ENCODE measurements at regions not wholly inside any gene's neighbourhood (a gene's known extent, or its start where the extent isn't known, plus 50 kb on each side); places are given as distances from the start of the nearest gene placed in this dataset.

DNA sequence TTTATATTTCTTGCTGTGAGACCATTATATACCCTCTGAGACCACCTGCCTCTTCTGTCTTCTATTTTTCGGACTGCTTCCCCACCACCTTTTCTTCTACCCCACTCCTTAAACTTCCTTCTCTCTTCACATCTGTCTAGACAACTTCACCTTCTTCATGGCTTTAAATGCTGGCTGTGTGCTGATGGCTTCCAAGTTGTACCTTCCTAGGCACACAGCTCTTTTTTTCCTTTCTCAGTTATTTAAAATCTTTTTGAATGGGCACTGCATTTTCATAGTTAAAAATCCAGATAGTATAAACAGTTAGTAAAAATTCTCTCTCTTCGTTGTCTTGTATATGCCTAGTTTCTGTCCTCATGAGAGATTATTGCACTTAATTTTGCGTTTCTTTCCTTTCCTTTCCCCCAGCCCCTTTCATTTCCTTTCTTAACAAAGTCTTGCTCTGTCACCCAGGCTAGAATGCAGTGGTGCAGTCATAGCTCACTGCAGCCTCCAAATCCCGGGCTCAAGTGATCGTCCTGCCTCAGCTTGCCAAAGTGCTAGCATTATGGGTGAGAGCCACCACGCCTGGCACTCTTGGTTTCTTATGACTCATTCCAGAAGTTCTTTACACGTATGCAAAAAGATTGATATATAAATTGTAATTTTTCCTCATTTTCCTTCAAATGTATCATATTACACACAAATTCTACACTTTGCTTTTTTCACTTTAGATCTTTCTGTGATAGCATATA is 114.3 kb downstream of the NPIPB5 start:
- H3K27ac ChIP-seq (ENCODE audit: low read depth in 2 of 2, low read length in 2 of 2), result no peak overlapping the region
- H3K36me3 ChIP-seq (ENCODE audit: control insufficient read depth in 2 of 2, insufficient read depth in 2 of 2, low read length in 2 of 2), result no peaks in the 10 kb centered on the region
- no peak overlapping the region for H3K9ac ChIP-seq (ENCODE audit: low read depth in 1 of 2, low read length in 2 of 2)
- H3K27me3 ChIP-seq (ENCODE audit: control insufficient read depth in 2 of 2, insufficient read depth in 2 of 2, low read length in 2 of 2), result peaks cover 0 to 1% of the 10 kb centered on the region in 2 donors
- no peaks in the 10 kb centered on the region for H3K4me1 ChIP-seq (ENCODE audit: control insufficient read depth in 2 of 2, insufficient read depth in 2 of 2, low read length in 2 of 2)
- H3K4me3 ChIP-seq (ENCODE audit: low read length in 2 of 2), result no peak overlapping the region
- no peaks in the 10 kb centered on the region for H3K9me3 ChIP-seq (ENCODE audit: control insufficient read depth in 2 of 2, low read length in 2 of 2)

DNA sequence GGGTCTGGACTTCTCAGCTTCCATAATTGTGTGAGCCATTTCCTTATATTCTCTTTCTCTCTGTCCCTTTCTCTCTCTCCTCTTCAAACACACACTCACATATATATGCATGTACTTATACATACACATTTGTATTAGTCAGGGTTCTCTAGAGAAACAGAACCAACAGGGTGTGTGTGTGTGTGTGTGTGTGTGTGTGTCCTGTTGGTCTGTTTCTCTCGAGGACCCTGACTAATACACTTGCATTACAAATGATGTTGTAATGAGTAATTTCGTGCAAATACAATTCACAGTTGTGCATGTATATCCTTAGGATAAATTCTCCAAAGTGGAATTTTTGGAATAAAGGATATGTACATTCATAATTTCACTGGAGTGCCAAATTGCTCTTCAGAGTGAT is 115.3 kb downstream of the NPIPB5 start:
- H3K36me3 ChIP-seq (ENCODE audit: control insufficient read depth in 2 of 2, insufficient read depth in 2 of 2, low read length in 2 of 2), result no peaks in the 10 kb centered on the region
- H3K9ac ChIP-seq (ENCODE audit: low read depth in 1 of 2, low read length in 2 of 2), result no peak overlapping the region
- no peak overlapping the region for H3K27ac ChIP-seq (ENCODE audit: low read depth in 2 of 2, low read length in 2 of 2)
- no peaks in the 10 kb centered on the region for H3K4me1 ChIP-seq (ENCODE audit: control insufficient read depth in 2 of 2, insufficient read depth in 2 of 2, low read length in 2 of 2)
- no peak overlapping the region for H3K4me3 ChIP-seq (ENCODE audit: low read length in 2 of 2)
- H3K27me3 ChIP-seq (ENCODE audit: control insufficient read depth in 2 of 2, insufficient read depth in 2 of 2, low read length in 2 of 2), result no peaks in the 10 kb centered on the region
- no peaks in the 10 kb centered on the region for H3K9me3 ChIP-seq (ENCODE audit: control insufficient read depth in 2 of 2, low read length in 2 of 2)

DNA sequence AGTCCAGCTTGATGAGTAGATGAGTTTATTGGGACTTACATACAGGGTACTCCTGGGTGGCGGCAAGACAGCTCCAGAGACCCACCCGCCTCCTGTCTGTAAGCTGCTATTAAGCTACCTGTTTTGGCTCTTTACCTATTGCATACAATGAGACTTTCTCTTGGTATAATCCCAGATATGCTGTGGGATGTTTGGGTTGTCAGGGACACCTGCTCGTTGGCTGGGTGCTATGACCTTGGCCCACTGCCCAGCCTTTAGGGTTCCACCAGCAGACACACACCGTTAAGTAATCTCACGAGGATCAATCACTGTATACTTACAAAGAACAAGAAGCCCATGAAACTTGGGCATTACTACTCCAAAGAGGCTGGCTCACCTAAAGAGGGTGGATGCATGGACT is 116.4 kb downstream of the NPIPB5 start:
- Histone ChIP-seq H3K9me3 (ENCODE audit: control insufficient read depth in 2 of 2, low read length in 2 of 2) (no peaks in the 10 kb centered on the region), H3K36me3 (ENCODE audit: control insufficient read depth in 2 of 2, insufficient read depth in 2 of 2, low read length in 2 of 2) (no peaks in the 10 kb centered on the region), H3K4me3 (ENCODE audit: low read length in 2 of 2) (no peak overlapping the region), H3K27ac (ENCODE audit: low read depth in 2 of 2, low read length in 2 of 2) (no peak overlapping the region), H3K27me3 (ENCODE audit: control insufficient read depth in 2 of 2, insufficient read depth in 2 of 2, low read length in 2 of 2) (no peaks in the 10 kb centered on the region), H3K9ac (ENCODE audit: low read depth in 1 of 2, low read length in 2 of 2) (no peak overlapping the region), H3K4me1 (ENCODE audit: control insufficient read depth in 2 of 2, insufficient read depth in 2 of 2, low read length in 2 of 2) (no peaks in the 10 kb centered on the region)

DNA sequence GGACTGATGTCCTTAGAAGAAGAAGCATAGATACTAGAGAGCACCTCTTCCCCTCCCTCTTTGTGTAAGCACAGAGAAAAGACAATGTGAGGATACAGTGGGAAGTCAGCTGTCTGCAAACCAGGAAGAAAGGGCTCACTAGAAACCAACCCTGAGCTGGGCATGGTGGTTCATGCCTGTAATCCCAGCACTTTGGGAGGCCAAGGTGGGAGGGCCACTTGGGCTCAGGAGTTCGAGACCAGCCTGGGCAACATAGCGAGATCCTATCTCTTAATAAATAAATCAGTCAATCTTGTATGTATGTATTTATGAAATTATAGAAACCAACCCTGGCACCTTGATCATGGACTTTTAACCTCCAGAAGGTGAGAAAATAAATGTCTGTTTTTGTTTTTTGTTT is 118.3 kb downstream of the NPIPB5 start:
- Histone ChIP-seq H3K9ac (ENCODE audit: low read depth in 1 of 2, low read length in 2 of 2) (no peak overlapping the region), H3K27ac (ENCODE audit: low read depth in 2 of 2, low read length in 2 of 2) (no peak overlapping the region), H3K4me3 (ENCODE audit: low read length in 2 of 2) (no peak overlapping the region), H3K27me3 (ENCODE audit: control insufficient read depth in 2 of 2, insufficient read depth in 2 of 2, low read length in 2 of 2) (peaks cover 0 to 10% of the 10 kb centered on the region in 2 donors), H3K36me3 (ENCODE audit: control insufficient read depth in 2 of 2, insufficient read depth in 2 of 2, low read length in 2 of 2) (no peaks in the 10 kb centered on the region), H3K4me1 (ENCODE audit: control insufficient read depth in 2 of 2, insufficient read depth in 2 of 2, low read length in 2 of 2) (no peaks in the 10 kb centered on the region), H3K9me3 (ENCODE audit: control insufficient read depth in 2 of 2, low read length in 2 of 2) (no peaks in the 10 kb centered on the region)

DNA sequence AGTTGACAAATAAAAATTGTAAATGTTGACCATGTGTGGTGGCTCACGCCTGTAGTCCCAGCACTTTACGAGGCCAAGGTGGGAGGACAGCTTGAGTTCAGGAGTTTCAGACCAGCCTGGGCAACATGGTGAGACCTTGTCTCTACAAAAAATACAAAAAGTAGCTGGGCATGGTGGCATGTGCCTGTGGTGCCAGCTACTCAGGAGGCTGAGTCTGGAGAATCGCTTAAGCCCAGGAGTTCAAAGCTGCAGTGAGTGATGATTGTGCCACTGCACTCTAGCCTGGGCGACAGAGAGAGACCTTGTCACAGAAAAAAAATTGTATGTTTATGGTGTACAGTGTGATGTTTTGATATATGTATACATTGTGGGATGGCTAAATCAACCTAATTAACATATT is 119.6 kb downstream of the NPIPB5 start:
- no peak overlapping the region for H3K9ac ChIP-seq (ENCODE audit: low read depth in 1 of 2, low read length in 2 of 2)
- H3K9me3 ChIP-seq (ENCODE audit: control insufficient read depth in 2 of 2, low read length in 2 of 2), result no peaks in the 10 kb centered on the region
- H3K4me3 ChIP-seq (ENCODE audit: low read length in 2 of 2), result no peak overlapping the region
- H3K4me1 ChIP-seq (ENCODE audit: control insufficient read depth in 2 of 2, insufficient read depth in 2 of 2, low read length in 2 of 2), result no peaks in the 10 kb centered on the region
- H3K27me3 ChIP-seq (ENCODE audit: control insufficient read depth in 2 of 2, insufficient read depth in 2 of 2, low read length in 2 of 2), result peaks cover 3 to 13% of the 10 kb centered on the region in 2 donors
- H3K27ac ChIP-seq (ENCODE audit: low read depth in 2 of 2, low read length in 2 of 2), result no peak overlapping the region
- no peaks in the 10 kb centered on the region for H3K36me3 ChIP-seq (ENCODE audit: control insufficient read depth in 2 of 2, insufficient read depth in 2 of 2, low read length in 2 of 2)

DNA sequence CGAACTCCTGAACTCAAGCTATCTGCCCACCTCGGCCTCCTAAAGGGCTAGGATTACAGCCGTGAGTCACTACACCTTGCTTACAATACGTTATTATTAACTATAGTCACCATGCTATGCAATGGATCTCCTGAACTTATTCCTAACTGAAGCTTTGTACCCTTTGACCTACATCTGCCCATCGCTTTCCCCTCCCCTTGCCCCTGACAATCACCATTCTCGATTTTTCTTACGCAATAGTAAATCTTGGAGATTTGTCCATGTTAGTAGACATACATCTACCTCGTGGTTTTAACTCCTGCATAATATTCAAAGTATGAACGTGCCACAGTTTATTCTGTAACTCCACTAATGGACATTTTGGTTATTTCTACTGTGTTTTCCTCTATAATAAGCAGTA is 120.6 kb downstream of the NPIPB5 start:
- Histone ChIP-seq H3K4me3 (ENCODE audit: low read length in 2 of 2) (no peak overlapping the region), H3K9me3 (ENCODE audit: control insufficient read depth in 2 of 2, low read length in 2 of 2) (no peaks in the 10 kb centered on the region), H3K9ac (ENCODE audit: low read depth in 1 of 2, low read length in 2 of 2) (no peak overlapping the region), H3K4me1 (ENCODE audit: control insufficient read depth in 2 of 2, insufficient read depth in 2 of 2, low read length in 2 of 2) (no peaks in the 10 kb centered on the region), H3K36me3 (ENCODE audit: control insufficient read depth in 2 of 2, insufficient read depth in 2 of 2, low read length in 2 of 2) (no peaks in the 10 kb centered on the region), H3K27me3 (ENCODE audit: control insufficient read depth in 2 of 2, insufficient read depth in 2 of 2, low read length in 2 of 2) (peaks cover 3 to 13% of the 10 kb centered on the region in 2 donors), H3K27ac (ENCODE audit: low read depth in 2 of 2, low read length in 2 of 2) (no peak overlapping the region)

DNA sequence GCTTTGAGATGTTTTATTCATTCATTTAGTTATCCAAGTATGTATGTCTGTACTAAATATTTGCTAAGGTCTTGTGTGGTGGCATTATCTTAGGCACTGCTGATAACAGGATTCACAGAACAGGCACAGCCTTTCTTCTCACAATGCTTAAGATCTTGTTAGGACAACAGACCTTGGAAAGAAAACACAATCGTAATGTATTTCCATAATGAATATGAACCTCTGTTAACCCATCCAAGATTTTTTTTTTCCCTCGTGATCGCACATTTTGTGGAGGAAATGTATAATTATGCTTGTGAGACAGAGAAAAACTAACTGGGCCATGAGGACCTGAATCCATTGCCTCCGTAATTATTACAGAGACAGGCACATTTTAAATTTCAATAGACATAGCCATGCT is 121.9 kb downstream of the NPIPB5 start:
- no peaks in the 10 kb centered on the region for H3K4me1 ChIP-seq (ENCODE audit: control insufficient read depth in 2 of 2, insufficient read depth in 2 of 2, low read length in 2 of 2)
- no peak overlapping the region for H3K9ac ChIP-seq (ENCODE audit: low read depth in 1 of 2, low read length in 2 of 2)
- H3K4me3 ChIP-seq (ENCODE audit: low read length in 2 of 2), result no peak overlapping the region
- no peaks in the 10 kb centered on the region for H3K9me3 ChIP-seq (ENCODE audit: control insufficient read depth in 2 of 2, low read length in 2 of 2)
- H3K36me3 ChIP-seq (ENCODE audit: control insufficient read depth in 2 of 2, insufficient read depth in 2 of 2, low read length in 2 of 2), result no peaks in the 10 kb centered on the region
- peaks cover 3 to 13% of the 10 kb centered on the region in 2 donors for H3K27me3 ChIP-seq (ENCODE audit: control insufficient read depth in 2 of 2, insufficient read depth in 2 of 2, low read length in 2 of 2)
- no peak overlapping the region for H3K27ac ChIP-seq (ENCODE audit: low read depth in 2 of 2, low read length in 2 of 2)

DNA sequence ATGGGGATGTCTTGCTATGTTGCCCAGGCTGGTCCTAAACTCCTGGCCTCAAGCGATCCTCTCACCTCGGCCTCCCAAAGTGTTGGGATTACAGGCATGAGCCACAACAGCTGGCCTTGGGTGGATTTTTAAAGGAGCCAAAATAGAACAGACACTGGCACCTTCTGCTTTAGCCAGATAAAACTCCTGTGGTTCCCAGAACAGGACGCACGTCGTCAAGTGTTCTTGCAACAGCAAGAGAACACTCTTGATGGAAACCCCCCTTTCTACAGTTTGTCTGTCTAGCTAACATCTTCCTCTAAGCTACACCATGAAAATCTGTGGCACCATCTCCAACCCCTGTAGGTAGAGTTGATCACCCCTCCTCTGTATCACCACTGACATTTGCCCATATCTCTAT is 122.6 kb downstream of the NPIPB5 start:
- Histone ChIP-seq H3K4me1 (ENCODE audit: control insufficient read depth in 2 of 2, insufficient read depth in 2 of 2, low read length in 2 of 2) (no peaks in the 10 kb centered on the region), H3K4me3 (ENCODE audit: low read length in 2 of 2) (no peak overlapping the region), H3K36me3 (ENCODE audit: control insufficient read depth in 2 of 2, insufficient read depth in 2 of 2, low read length in 2 of 2) (no peaks in the 10 kb centered on the region), H3K27ac (ENCODE audit: low read depth in 2 of 2, low read length in 2 of 2) (no peak overlapping the region), H3K27me3 (ENCODE audit: control insufficient read depth in 2 of 2, insufficient read depth in 2 of 2, low read length in 2 of 2) (peaks cover 3 to 13% of the 10 kb centered on the region in 2 donors), H3K9ac (ENCODE audit: low read depth in 1 of 2, low read length in 2 of 2) (no peak overlapping the region), H3K9me3 (ENCODE audit: control insufficient read depth in 2 of 2, low read length in 2 of 2) (no peaks in the 10 kb centered on the region)

DNA sequence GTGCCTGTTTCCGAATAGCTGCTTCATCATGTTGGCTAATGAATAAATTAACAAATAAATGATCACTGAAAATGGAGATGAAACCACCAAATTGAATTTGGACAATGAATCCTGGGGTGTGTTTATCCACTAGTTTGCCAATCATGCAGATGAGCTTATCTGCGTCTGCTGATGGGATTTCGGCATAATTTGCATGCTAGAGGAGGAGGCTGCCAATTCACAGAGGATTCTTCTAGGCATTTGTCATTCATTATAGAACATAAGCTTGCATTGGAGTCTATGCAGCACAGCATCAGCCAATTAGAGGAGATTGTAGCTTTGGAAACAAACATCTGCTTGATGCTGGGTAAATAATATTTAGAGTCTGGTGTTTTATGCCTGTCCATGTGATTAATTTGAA is 123.1 kb downstream of the NPIPB5 start:
- no peak overlapping the region for H3K27ac ChIP-seq (ENCODE audit: low read depth in 2 of 2, low read length in 2 of 2)
- H3K4me3 ChIP-seq (ENCODE audit: low read length in 2 of 2), result no peak overlapping the region
- H3K36me3 ChIP-seq (ENCODE audit: control insufficient read depth in 2 of 2, insufficient read depth in 2 of 2, low read length in 2 of 2), result no peaks in the 10 kb centered on the region
- H3K27me3 ChIP-seq (ENCODE audit: control insufficient read depth in 2 of 2, insufficient read depth in 2 of 2, low read length in 2 of 2), result peaks cover 3 to 13% of the 10 kb centered on the region in 2 donors
- no peaks in the 10 kb centered on the region for H3K9me3 ChIP-seq (ENCODE audit: control insufficient read depth in 2 of 2, low read length in 2 of 2)
- no peak overlapping the region for H3K9ac ChIP-seq (ENCODE audit: low read depth in 1 of 2, low read length in 2 of 2)
- H3K4me1 ChIP-seq (ENCODE audit: control insufficient read depth in 2 of 2, insufficient read depth in 2 of 2, low read length in 2 of 2), result no peaks in the 10 kb centered on the region

DNA sequence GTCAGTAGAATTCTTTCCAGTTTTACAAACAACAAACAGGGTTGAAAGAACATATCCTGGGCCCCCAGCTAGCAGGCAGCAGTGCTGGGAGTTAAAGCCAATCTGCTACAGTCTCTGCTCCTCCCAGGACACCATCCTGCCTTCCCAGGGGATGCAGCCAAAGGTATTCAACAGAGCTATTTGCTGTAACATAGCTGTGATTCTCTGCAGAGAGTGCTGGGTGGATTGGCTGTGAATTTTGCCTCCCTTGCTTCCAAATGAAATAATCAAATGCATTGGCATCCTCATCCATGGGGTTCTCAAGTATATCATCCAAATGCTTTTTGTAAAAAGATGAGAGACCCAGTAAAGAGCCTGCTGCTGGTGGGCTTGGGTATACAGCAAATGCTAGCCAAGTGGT is 124.3 kb downstream of the NPIPB5 start:
- Histone ChIP-seq H3K27me3 (ENCODE audit: control insufficient read depth in 2 of 2, insufficient read depth in 2 of 2, low read length in 2 of 2) (peaks cover 3 to 13% of the 10 kb centered on the region in 2 donors), H3K27ac (ENCODE audit: low read depth in 2 of 2, low read length in 2 of 2) (no peak overlapping the region), H3K4me1 (ENCODE audit: control insufficient read depth in 2 of 2, insufficient read depth in 2 of 2, low read length in 2 of 2) (no peaks in the 10 kb centered on the region), H3K4me3 (ENCODE audit: low read length in 2 of 2) (no peak overlapping the region), H3K36me3 (ENCODE audit: control insufficient read depth in 2 of 2, insufficient read depth in 2 of 2, low read length in 2 of 2) (no peaks in the 10 kb centered on the region), H3K9ac (ENCODE audit: low read depth in 1 of 2, low read length in 2 of 2) (no peak overlapping the region), H3K9me3 (ENCODE audit: control insufficient read depth in 2 of 2, low read length in 2 of 2) (no peaks in the 10 kb centered on the region)

Measured in mucosa of rectum (tissue), 2 donors.